A549 (cell line): ENCODE measurements at regions not wholly inside any gene's neighbourhood (a gene's known extent, or its start where the extent isn't known, plus 50 kb on each side); places are given as distances from the start of the nearest gene placed in this dataset.

Experiments
- ATAC-seq, 2 experiments: fragments of 200-7000 bp in 1 of 2; fragments of >200 bp in 1 of 2; cut with Nextera tagmentation in 1 of 2; cut with Tn5 transposase in 1 of 2; 3 replicates each; pipeline versions ENCODE4 v1.8.0 to v1.9.1; 2018 to 2020; ENCODE audit warnings: mild to moderate bottlenecking in 1 of 2, moderate library complexity in 1 of 2
- CTCF ChIA-PET: fragments of 300-600 bp; sonication (Branson Sonifier 250); formaldehyde crosslinking; extraction: SDS; loops from one replicate; lab custom pipeline; 2021; ENCODE audit warnings: antibody characterized with exemption, inconsistent platforms; lab: Yijun Ruan, JAX
- POLR2A ChIA-PET: fragments of 350-600 bp; formaldehyde crosslinking; extraction: SDS; loops from one replicate; lab custom pipeline; 2021; ENCODE audit warnings: antibody characterized with exemption, inconsistent platforms; lab: Yijun Ruan, JAX
- DNase-seq, 2 experiments: peaks; one replicate each; pipeline versions ENCODE4 v3.0.0 to v3.0.0-alpha.2; 2011 to 2016; ENCODE audit warnings: low read depth in 1 of 2, low spot score in 1 of 2
- FAIRE-seq: peaks from 2 replicates; lab custom pipeline; 2011; peaks lifted over from hg19 to GRCh38; lab: Jason Lieb, UNC
- H3K27ac ChIP-seq, 2 experiments: fragments of >200 bp; sonication (Bioruptor Twin); formaldehyde crosslinking; 3 replicates each; pipeline ENCODE4 v1.5.1; 2016 to 2017
- H3K4me1 ChIP-seq: fragments of >200 bp; sonication (Bioruptor Twin); formaldehyde crosslinking; 3 replicates; pipeline ENCODE4 v1.6.1; 2016
- H3K4me2 ChIP-seq: fragments of >200 bp; sonication (Bioruptor Twin); formaldehyde crosslinking; 3 replicates; pipeline ENCODE4 v1.6.1; 2016
- H3K4me3 ChIP-seq: fragments of >200 bp; sonication (Bioruptor Twin); formaldehyde crosslinking; 3 replicates; pipeline ENCODE4 v1.5.1; 2016
- H3K9me3 ChIP-seq: fragments of >200 bp; sonication (Bioruptor Twin); formaldehyde crosslinking; 3 replicates; pipeline ENCODE4 v1.6.1; 2016
- CEBPB ChIP-seq, 2 experiments: fragments of >200 bp in 1 of 2; sonication (Bioruptor Twin) in 1 of 2; formaldehyde crosslinking in 1 of 2; IDR thresholded peaks; 2 replicates each; pipeline ENCODE4 v1.6.1; 2012 to 2016
- CHD2 ChIP-seq: fragments of 150-350 bp; IDR thresholded peaks from 2 replicates; pipeline ENCODE4 v1.6.1; 2014; ENCODE audit warnings: low read length; ENCODE audit not compliant: partially characterized antibody
- FOSB ChIP-seq: fragments of 250-450 bp; sonication (Bioruptor Pico); IDR thresholded peaks from 2 replicates; pipeline ENCODE4 v1.5.0; 2020; ENCODE audit warnings: mild to moderate bottlenecking, moderate library complexity
- FOSL2 ChIP-seq, 2 experiments: fragments of 450-650 bp in 1 of 2; fragments of >200 bp in 1 of 2; sonication (Bioruptor Twin) in 1 of 2; formaldehyde crosslinking; IDR thresholded peaks; 2 replicates each; pipeline versions ENCODE4 v1.5.0 to v1.6.1; 2016 to 2020; ENCODE audit warnings: mild to moderate bottlenecking in 1 of 2, moderate library complexity in 1 of 2
- FOXS1 ChIP-seq: fragments of 250-450 bp; sonication (Bioruptor Pico); IDR thresholded peaks from 2 replicates; pipeline ENCODE4 v1.5.0; 2020; ENCODE audit warnings: mild to moderate bottlenecking, moderate library complexity
- GATA3 ChIP-seq: IDR thresholded peaks from 2 replicates; pipeline ENCODE4 v1.6.1; 2012; ENCODE audit warnings: borderline replicate concordance
- NFE2L2 ChIP-seq: fragments of 150-350 bp; conservative IDR thresholded peaks from 2 replicates; pipeline ENCODE4 v1.6.1; 2014; ENCODE audit warnings: low read length
- NPAS2 ChIP-seq: fragments of 250-450 bp; sonication (Bioruptor Pico); IDR thresholded peaks from 2 replicates; pipeline ENCODE4 v1.8.0; 2022; ENCODE audit warnings: mild to moderate bottlenecking, moderate library complexity, borderline replicate concordance
- PHF8 ChIP-seq: fragments of 200-600 bp; sonication (generic); IDR thresholded peaks from 2 replicates; pipeline ENCODE4 v1.6.1; 2016; ENCODE audit warnings: low read depth, mild to moderate bottlenecking, antibody characterized with exemption, moderate library complexity, borderline replicate concordance
- POLR2A ChIP-seq: IDR thresholded peaks from 2 replicates; pipeline ENCODE4 v1.6.1; 2012; ENCODE audit warnings: mild to moderate bottlenecking, low read length
- RAD21 ChIP-seq, 2 experiments: fragments of >200 bp in 1 of 2; sonication (Bioruptor Twin) in 1 of 2; formaldehyde crosslinking in 1 of 2; IDR thresholded peaks in 1 of 2; conservative IDR thresholded peaks in 1 of 2; 2 replicates in 1 of 2; 3 replicates in 1 of 2; pipeline ENCODE4 v1.6.1; 2012 to 2018; ENCODE audit warnings: inconsistent platforms in 1 of 2
- RARB ChIP-seq: fragments of 250-450 bp; sonication (Bioruptor Pico); IDR thresholded peaks from 2 replicates; pipeline ENCODE4 v1.8.0; 2021; ENCODE audit warnings: mild to moderate bottlenecking, moderate library complexity
- SMC3 ChIP-seq: fragments of >200 bp; sonication (Bioruptor Twin); formaldehyde crosslinking; IDR thresholded peaks from 3 replicates; pipeline ENCODE4 v1.6.1; 2018; ENCODE audit warnings: inconsistent platforms
- SREBF2 ChIP-seq: fragments of 450-650 bp; IDR thresholded peaks from 2 replicates; pipeline ENCODE4 v1.6.1; 2014; ENCODE audit warnings: mild to moderate bottlenecking, moderate library complexity
- ZFP36 ChIP-seq: fragments of 450-650 bp; IDR thresholded peaks from 2 replicates; pipeline ENCODE4 v1.6.1; 2014; ENCODE audit warnings: borderline replicate concordance; ENCODE audit not compliant: partially characterized antibody
- ZSCAN20 ChIP-seq: fragments of 250-450 bp; sonication (Bioruptor Pico); IDR thresholded peaks from 2 replicates; pipeline ENCODE4 v1.8.0; 2022; ENCODE audit warnings: mild to moderate bottlenecking, moderate library complexity
- WGBS: methylation state at CpG from one replicate; pipeline ENCODE4 v1.1.6; 2017; ENCODE audit errors: missing lambda C conversion rate; 5-methylcytosine and 5-hydroxymethylcytosine counted together
- TF ChIP-seq, protein P1 (sequence below): IDR thresholded peaks from 2 replicates; pipeline ENCODE4 v1.6.1; 2012
- TF ChIP-seq, protein P2 (sequence below): fragments of 450-650 bp; IDR thresholded peaks from 2 replicates; pipeline ENCODE4 v1.6.1; 2014; ENCODE audit warnings: antibody characterized with exemption
- TF ChIP-seq, protein P3 (sequence below): fragments of 250-450 bp; sonication (Bioruptor Pico); IDR thresholded peaks from 2 replicates; pipeline ENCODE4 v1.5.0; 2021; ENCODE audit warnings: mild to moderate bottlenecking, moderate library complexity, borderline replicate concordance
- TF ChIP-seq, protein P4 (sequence below): fragments of >200 bp; sonication (Bioruptor Twin); formaldehyde crosslinking; IDR thresholded peaks from 3 replicates; pipeline ENCODE4 v1.5.1; 2016

DNA sequence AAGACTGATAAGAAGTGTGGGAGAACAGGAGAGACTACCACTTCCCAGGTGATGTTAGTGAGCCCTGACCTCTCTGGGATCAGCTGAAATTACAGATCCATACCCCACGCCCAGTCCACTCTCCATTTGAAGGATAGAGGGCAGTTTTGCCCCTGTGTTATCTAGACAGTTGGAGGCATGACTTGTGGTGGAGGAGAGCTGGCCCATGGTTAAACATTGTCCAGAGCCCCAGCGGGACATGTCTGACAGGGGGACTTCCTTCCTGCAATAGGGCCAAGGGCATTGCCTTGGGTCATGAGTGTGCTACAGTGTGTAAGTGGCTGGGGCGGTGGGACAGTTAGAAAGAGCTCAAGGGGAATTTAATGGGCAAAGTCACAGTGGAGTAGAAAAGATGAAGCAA lies 181.1 kb downstream of the MID1IP1 start (continued):
- TF ChIP-seq, protein P1, sequence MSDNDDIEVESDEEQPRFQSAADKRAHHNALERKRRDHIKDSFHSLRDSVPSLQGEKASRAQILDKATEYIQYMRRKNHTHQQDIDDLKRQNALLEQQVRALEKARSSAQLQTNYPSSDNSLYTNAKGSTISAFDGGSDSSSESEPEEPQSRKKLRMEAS: no peak

DNA sequence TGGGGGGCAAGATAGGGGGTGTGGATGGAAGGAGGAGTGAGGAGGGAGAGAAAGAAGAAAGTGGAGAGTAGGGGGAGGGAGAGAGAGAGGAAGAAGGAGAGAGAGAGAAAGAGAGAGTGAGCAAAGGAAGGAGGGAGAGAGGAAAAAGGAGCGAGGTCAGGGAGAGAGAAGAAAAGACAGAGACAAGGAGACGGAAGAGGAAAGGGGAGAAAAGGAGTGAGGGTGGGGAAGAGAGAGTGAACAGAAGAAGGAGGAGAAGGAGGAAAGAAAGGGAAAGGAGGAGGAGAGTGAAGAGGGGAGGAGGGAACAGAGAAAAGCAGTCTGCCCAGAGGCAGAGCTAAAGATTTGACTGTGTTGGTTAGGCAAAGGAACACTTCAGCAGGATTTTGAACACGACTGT lies 181.6 kb downstream of the MID1IP1 start:
- POLR2A ChIA-PET: no interaction called here
- Histone ChIP-seq H3K4me2 (no peak overlapping the region), H3K9me3 (no peaks in the 10 kb centered on the region), H3K27ac (no peak overlapping the region), H3K4me3 (no peak overlapping the region), H3K4me1 (no peaks in the 10 kb centered on the region)
- ATAC-seq (no peak), DNase-seq (no peak), FAIRE-seq (no peak)
- TF ChIP-seq, protein P2, sequence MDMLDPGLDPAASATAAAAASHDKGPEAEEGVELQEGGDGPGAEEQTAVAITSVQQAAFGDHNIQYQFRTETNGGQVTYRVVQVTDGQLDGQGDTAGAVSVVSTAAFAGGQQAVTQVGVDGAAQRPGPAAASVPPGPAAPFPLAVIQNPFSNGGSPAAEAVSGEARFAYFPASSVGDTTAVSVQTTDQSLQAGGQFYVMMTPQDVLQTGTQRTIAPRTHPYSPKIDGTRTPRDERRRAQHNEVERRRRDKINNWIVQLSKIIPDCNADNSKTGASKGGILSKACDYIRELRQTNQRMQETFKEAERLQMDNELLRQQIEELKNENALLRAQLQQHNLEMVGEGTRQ: no peak
- TF ChIP-seq ZFP36 (no peak), SMC3 (no peak), FOSB (CRISPR knock-in tag) (no peak), SREBF2 (no peak), FOSL2 (IDR thresholded peaks at IDR 0.05) (no peak), FOSL2 (CRISPR knock-in tag; IDR thresholded peaks at IDR 0.05) (no peak), CEBPB (IDR thresholded peaks at IDR 0.05) (no peak), NFE2L2 (no peak), GATA3 (no peak), POLR2A (no peak), FOXS1 (CRISPR knock-in tag) (no peak), CHD2 (no peak), RARB (no peak)
- TF ChIP-seq, protein P3, sequence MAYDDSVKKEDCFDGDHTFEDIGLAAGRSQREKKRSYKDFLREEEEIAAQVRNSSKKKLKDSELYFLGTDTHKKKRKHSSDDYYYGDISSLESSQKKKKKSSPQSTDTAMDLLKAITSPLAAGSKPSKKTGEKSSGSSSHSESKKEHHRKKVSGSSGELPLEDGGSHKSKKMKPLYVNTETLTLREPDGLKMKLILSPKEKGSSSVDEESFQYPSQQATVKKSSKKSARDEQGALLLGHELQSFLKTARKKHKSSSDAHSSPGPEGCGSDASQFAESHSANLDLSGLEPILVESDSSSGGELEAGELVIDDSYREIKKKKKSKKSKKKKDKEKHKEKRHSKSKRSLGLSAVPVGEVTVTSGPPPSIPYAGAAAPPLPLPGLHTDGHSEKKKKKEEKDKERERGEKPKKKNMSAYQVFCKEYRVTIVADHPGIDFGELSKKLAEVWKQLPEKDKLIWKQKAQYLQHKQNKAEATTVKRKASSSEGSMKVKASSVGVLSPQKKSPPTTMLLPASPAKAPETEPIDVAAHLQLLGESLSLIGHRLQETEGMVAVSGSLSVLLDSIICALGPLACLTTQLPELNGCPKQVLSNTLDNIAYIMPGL (CRISPR knock-in tag): no peak
- WGBS: 32% methylated on average over 3 of the region's 3 CpGs
- CTCF ChIA-PET: no interaction called here

DNA sequence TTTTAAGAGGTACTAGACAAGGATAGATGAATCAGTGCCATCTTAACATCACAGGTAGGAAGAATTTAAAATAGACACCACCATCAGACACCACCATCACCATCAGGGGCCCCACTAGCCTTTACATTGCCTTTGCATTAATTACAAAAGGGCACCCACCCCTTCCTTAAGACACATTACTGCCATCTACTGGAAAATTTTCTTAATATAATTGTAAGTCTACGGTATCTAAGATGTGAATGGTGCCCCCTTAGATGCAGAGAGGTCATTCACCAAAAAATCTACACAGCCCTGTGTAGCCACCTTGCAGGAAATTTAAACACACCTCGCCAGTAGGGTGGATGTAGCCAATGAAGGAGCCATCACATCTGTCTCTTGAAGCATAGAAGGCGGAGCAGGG lies 184.1 kb downstream of the MID1IP1 start:
- H3K4me1 ChIP-seq: no peaks in the 10 kb centered on the region
- no peak overlapping the region for H3K4me3 ChIP-seq
- POLR2A ChIA-PET: no interaction called here
- DNase-seq (peak; percentile 9 to 19), ATAC-seq (peak in 1 of 2 experiments; percentile 67; a peak in 3 of 6 replicates)
- no peak overlapping the region for H3K4me2 ChIP-seq
- H3K27ac ChIP-seq: no peak overlapping the region
- WGBS: 40% methylated on average over 3 of the region's 3 CpGs
- TF ChIP-seq PHF8 (no peak), CEBPB (IDR thresholded peaks at IDR 0.05) (no peak), RAD21 (conservative IDR thresholded peaks at IDR 0.05 in 1 of 2, IDR thresholded peaks at IDR 0.05 in 1 of 2) (peak; percentile 36; a peak in 2 of 5 replicates), ZSCAN20 (CRISPR knock-in tag) (no peak), POLR2A (no peak), SMC3 (peak; percentile 34; the same call in 1 of the 3 replicates), NPAS2 (CRISPR knock-in tag) (no peak)
- TF ChIP-seq, protein P4, sequence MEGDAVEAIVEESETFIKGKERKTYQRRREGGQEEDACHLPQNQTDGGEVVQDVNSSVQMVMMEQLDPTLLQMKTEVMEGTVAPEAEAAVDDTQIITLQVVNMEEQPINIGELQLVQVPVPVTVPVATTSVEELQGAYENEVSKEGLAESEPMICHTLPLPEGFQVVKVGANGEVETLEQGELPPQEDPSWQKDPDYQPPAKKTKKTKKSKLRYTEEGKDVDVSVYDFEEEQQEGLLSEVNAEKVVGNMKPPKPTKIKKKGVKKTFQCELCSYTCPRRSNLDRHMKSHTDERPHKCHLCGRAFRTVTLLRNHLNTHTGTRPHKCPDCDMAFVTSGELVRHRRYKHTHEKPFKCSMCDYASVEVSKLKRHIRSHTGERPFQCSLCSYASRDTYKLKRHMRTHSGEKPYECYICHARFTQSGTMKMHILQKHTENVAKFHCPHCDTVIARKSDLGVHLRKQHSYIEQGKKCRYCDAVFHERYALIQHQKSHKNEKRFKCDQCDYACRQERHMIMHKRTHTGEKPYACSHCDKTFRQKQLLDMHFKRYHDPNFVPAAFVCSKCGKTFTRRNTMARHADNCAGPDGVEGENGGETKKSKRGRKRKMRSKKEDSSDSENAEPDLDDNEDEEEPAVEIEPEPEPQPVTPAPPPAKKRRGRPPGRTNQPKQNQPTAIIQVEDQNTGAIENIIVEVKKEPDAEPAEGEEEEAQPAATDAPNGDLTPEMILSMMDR: peak; percentile 27; the same call in 2 of the 3 replicates
- TF ChIP-seq, all 56 proteins: peak for 3
- CTCF ChIA-PET: no interaction called here
- H3K9me3 ChIP-seq: no peaks in the 10 kb centered on the region
- FAIRE-seq: no peak
